NOMO-1 treated with DMSO at 0.1 percent for 48 hours (cell line): ENCODE measurements at regions not wholly inside any gene's neighbourhood (a gene's known extent, or its start where the extent isn't known, plus 50 kb on each side); places are given as distances from the start of the nearest gene placed in this dataset.

ENCODE experiments used
- DNase-seq: peaks from one replicate; lab custom pipeline; 2025; ENCODE audit not compliant: unreplicated experiment; lab: John Stamatoyannopoulos, UW

DNA sequence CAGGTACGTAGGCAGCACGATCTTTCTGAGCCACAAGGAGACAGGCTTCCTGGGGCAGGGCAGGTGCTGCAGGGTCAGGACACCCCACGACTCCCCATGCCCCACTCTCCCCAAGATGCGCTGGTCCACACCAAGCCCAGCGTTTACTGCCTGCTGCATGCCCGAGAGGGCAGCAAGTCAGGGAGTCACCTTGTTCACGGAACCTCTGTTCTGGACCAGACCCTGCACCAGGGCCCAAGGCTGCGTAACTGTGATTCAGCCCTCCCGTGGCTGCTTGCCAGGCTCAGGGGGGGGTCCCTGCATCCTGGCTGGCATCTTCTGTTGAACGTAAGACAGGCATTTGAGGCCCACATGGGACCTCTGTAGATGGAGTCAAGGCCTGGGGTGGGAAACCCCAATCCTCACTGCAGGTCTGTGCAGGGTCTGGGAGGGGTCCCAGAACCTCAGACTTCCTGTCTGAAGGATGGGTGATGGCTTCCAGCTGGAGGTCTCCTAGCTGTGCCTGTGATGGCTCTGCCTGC, 228.6 kb upstream of the RTL1 start:
- DNase-seq = no peak

DNA sequence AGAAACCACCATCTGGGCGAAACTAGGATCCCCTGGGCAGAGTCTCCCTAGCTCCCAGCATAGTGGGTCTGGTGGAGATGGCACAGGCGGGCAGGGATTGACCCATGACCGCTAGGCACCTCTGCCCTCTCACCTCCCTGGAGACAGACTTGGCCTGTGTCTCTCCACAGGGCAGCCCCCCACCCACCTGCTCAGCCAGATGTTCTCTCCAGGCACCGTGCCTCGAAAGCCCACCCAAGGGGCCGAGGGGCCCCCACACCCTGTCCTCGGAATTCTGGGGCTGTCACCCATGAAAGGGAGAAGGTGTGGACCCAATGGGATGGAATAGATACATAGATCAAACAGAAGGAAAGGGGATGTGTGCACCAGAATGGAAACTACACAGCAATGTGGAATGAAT, 229.1 kb upstream of the RTL1 start:
- no peak for DNase-seq

DNA sequence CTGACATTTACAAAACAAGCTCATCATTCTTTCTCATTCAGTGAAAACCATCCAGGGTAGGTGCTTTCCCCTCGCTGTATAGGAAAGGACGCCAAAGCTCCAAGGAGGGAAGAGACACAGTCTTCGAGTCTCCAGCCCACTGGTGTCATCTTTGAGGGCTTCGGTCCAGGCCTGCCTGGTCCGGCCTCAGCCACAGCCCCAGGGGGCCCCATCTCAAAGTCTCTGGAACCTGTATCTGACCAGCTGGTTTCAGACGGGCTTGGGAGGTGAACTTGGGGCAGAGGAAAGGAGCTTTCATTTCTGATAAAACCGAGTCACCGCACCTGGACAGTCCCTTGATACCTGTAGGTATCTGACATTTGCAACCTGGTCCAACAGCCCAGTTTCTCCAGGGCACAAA, 229.5 kb upstream of the RTL1 start:
- DNase-seq = no peak

DNA sequence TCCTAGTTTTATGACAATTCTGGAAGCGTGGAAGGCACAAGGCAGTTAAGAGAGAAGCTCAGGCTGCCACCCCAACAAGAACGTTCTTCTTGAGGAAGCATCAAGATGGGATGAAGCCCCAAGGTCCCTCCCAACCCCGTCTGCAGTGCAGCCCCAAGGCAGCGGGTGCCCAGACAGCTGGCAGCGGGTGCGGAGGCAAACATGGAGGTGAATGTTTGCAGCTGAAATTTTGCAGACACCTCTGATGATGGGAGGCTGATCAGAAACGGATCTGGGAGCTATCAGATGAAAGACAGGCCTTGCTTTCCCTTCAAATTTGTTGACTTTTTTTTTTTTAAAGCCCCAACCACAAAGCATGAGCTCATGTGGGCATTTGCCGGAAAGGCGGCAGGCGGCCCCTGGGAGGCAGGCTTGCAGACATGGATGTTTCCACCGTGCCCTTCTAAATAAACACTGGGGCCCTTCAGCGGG, 230.7 kb upstream of the RTL1 start:
- no peak for DNase-seq

DNA sequence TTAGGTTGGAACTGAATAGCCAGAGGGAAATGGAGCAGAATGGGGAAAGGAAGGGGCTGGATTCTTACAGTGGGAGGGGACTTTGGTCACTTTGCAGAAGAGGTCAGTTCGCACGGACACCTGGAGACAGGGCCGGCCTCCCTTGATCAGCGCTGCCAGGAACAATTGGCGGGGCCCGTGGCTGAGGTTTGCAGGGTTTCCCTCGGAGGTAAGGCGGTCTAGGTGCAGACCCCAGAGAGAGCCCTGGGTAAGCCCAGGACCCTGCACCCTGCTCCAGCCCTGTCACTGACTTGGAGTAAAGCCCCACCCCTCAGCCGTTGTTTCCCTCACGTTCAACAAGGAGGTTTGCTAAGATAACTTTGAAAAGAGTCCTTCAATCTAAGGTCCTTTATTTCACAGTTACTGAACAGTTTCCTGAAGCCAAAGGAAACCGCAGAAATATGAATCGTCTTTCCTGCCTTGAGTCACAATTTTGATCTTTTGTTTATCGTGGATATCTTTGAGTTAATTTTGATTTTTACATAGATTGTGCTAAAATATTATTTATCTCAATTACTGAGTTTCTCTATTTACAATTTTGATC, 231.4 kb upstream of the RTL1 start:
- DNase-seq = no peak

DNA sequence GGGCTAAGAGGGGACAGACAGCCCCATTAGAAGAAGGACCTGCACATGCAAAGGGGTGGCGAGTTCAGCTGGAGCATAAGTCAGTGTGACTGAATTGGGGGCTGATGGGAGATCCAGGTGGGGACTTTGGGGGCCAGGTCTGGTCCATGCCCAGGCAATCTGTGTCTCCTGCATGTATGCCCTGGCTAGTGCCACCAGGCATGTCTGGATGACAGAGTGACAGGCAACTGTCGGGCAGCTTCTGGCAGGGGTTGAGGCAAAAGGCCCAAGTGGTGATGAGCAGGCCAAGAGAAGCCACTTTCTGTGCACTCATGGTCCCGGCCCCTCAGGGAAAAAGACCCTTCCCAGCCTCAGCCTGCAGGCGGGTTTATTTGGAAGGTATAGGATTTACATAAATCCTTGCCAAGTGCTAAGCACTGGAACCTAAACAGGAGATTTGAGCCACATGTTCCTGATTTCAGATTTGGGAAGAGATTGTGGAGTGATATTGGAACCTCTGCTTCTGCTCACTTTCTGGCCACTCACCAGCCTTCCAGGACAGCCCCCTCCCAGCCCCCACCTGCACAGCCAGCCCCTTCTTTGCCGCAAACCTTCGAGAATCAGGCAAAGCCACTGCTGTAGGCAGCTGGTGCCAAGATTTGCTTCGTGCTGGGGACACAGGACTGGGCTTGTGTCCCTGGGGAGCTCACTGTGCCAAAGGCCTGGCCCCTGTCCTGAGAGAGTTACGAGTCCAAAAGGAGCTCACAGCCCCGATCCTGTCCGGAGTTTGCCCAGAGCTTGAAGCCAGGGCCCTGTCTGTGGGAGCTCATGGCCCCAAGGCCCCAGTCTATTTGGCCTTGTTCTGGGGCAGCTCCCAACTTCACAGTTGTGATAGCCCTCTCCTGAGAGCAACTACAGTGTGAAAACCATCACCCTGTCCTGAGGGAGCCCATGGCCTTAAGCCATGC, 232.5 kb upstream of the RTL1 start:
- DNase-seq = no peak

DNA sequence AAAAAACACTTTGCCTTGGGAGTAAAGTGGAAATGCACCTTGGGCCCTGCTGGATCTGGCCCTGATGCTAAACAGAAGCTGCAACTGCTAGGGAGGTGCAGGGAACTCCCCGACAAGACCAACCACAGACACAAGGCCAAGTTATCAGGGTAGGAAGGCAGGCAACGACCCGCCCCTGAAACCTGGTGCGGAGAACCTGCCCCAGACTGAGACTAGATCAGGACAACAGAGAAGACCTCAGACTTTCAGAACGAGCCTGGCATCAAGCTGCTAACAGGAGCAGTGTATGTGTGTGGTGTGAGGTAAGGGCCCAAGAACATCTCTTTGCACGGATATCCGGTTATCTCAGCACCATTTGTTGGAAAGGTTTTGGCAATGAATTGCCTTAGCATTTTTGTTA, 233.7 kb upstream of the RTL1 start:
- no peak for DNase-seq

DNA sequence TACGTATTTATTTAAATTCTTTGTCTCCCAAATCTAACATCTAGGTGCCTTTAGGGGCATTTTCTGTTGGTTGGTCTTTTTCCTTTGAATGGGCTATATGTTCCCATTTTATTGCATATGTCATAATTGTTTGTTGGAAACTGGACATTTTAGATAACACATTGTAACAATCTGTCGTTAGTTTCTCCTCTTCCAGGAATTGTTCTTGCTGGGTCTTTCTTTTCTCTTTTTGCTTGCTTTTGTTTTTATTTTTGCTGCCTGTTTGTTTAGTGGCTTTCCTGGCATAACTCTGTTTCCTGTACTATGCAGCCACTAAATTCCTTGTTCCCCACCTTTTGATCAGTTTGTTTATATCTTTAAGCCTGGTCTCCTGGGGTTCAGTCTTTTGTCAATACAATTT, 244.3 kb upstream of the RTL1 start:
- no peak for DNase-seq

DNA sequence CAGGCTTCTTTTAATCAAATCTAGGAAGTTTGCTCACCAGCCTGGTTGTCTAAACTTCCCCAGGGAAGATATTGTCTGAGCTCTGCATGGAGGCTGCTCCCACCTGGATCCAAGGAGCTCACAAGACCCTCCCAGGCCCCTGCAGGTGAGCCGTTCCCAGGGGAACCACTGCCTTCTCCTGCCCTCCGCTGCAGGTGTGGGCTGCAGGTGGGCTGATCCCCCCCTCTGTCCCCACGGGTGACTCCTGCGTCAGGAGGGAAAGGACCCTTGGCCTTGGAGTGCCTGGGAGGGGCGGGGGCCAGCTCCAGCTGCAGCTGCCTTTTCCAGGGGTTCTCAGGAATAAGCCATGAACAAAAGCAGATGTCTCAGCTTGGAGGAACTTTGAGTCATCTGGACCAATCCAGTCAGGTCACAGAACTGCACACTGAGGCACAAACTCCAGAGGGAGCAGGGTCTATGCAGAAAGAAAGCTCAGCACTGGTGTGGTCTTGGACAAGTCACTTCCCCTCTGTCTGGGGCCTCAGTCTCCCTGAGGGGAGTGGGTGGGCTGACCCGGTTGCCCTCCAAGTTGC, 246.6 kb upstream of the RTL1 start:
- no peak for DNase-seq

DNA sequence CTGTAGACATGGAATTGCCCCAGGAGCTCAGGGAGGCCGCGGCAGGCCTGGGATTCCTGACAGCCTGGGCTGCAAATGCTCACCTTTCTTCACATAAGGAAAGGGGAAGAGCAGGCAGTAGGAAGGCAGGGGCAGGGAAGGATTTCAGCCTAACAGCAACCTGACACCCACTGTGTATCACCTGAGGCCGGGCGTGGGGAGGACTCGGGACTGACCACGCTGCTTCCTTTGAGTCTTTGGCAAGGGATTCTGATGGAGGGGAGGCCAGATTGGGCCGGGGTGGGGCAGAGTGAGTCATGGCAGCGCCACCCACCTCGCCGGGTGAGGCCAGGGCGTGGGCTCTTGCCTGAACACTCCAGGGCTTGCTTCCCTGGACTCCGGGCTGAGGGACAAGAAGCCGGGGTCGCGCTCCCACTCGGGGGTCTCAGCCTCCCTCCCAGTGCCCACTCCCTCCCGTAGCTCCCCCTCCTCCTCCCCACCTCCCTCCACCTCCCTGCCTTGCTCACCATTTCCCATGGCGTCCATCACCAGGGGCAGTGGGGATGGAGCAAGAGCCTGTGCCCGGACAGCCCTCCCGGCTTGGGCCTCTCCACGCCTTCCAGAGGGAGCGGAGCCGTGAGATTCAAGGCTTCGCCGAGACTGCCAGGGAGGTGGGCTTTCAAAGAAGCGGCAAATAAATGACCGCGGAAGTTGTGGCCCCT, 247.9 kb upstream of the RTL1 start:
- no peak for DNase-seq

DNA sequence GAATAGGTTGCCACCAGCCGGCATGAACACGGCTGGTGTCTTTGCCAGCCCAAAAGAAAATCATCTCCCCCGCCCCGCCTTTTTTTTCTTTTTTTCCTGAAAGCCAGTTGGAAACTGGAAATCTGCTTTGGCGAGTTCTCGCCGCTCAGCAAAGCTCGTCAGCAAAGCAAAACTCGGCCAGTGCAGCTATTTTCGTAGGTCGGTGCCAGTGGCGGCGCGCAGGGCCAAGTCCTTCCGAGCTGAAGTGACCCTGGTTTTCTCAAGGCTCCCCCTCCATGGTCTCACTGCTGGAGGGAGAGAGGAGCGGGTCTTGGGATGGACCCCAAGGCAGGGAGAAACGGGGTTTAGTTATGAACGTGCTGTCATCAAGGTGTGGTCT, 248.4 kb upstream of the RTL1 start:
- DNase-seq = no peak

DNA sequence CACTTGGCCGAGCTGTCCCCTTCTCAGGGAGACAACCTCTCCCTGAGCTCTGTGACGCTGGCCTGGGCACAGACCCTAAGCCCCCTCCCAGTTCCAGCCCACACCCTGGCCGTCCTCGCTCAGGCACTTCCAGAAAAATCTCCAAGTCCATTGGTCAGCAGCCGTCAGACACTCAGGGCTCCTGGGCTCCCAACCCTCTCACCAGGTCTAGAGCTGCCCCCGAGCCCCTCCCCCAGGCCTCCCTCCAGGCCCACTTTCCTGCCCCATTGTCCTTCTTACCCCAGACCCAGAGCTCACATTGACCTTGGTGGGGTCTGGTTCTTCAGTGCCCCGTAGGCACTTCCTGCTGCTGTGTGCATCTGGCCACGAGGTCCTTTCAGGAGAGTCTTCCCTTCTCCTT, 249.3 kb upstream of the RTL1 start:
- DNase-seq = no peak

DNA sequence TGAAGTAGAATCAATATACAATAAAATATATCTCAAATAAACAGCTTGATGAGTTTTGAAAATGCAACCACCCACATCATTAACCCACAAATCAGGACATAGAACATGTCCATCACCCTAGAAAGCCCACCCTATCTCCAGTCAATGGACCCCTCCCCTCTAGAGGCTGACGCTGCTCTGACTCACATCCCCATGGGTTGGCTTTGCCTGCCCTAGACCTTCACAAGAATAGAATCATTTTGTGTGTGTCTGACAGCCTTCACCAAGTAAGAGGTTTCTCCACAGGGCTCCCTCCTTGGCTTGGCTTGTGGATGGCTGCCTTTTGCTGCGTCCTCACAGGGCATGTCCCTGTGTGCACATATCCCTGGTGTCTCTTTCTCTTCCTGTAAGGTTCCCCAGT, 250.2 kb upstream of the RTL1 start:
- no peak for DNase-seq

DNA sequence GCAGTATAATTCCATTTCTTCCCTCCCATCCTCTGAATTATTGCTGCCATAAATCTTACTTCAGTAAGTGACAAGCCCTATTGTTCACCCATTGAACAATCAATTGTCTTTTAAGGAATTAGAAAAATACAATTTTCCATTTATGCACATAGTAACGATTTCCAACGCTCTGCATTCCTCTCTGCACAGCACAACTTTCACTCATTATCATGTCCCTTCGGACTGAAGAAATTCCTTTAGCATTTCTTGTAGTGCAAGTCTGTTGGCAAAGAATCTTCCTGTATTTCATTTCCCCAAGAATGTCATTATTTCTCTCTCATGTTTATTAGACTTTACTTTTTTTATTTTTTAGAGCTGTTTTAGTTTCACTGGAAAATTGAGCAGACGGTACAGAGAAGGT, 252.1 kb upstream of the RTL1 start:
- DNase-seq = no peak

DNA sequence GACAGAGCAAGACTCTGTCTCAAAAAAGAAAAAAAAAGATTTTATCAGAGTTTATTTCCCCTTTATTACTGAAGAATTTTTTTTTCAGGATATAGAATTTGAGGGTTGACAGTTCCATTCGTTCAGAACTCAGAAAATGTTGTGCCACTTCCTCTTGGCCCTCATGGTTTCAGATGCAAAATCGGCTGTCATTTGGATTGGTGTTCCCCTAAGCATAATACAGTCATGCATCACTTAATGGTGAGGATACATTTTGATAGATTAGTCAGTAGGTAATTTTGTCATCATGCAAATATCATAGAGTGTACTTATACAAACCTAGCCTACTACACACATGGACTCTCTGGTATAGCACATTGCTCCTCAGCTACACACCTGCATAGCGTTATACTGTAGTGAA, 263.9 kb upstream of the RTL1 start:
- DNase-seq = no peak

DNA sequence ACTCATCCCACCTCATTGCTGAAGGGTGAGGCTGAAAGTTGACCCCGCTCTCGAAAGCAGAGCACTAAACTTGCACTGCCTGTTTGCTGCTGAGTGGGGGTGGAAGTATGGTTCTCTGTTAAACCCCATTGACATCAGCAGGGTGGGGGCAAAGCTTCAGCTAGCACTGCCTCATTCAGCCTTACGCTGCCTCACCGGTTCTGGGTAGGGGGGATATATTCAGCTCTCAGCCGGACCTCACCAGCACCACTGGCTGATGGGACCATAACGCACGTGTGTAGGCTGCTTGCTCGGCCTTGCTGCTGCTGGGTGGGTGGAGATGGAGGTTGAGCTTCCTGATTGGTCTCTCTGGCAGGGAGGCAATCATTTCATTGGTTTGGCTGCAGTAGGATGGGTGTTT, 265.7 kb upstream of the RTL1 start:
- no peak for DNase-seq

DNA sequence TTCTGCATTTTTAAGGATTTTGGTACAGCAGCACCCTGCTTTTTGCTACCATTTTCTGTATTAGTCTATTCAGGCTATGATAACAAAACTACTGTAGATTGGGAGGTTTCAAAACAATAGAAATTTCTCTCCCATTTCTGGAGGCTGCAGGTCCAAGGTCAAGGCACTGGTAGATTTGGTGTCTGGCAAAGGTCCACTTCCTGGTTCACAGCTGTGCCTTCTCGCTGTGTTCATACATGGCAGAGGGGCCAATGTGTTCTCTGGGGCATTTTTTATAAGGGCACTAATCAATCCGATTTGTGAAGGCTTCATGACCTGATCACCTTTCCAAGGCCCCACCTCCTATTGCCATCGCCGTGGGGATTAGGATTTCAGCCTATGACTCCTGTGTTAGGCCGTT, 268.1 kb upstream of the RTL1 start:
- no peak for DNase-seq

DNA sequence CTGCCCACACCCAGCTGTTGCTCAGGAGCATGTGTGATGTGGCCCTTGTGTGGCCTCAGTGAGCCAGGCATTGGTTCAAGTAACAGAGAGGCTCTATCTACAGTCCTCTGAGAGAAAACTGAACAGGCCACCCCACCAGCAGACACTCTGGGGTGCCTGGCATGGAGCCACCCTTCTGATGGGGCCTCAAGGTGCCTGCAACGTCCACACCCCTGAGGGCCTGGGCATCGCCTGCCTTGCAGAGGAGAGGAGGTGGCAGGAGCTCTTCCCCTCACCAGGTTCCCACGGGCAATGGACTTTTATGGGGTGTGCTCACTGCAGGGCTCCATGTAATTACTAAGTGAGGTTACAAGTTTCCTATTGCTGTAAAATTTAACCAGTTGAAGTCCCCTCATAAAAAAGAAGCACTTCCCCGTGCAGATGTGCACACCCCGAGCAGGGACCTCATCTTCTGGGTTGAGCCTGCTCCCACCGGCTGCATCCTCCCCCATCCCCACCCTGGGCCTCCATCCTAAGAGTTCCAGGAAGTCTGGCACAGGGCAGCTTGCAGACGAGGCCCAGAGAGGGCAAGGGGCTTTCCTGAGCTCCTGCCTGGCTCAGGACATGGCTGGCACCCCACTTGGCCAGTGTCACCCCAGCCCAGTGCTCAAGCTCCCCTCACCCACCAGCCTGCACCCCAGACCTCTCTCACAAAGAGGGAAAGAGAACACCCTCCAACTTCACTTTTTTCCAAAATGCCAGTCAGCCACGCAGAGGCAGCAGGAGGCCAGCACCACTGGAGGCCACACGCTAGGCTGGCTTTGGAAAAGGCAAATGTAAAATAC, 270.4 kb upstream of the RTL1 start:
- no peak for DNase-seq

DNA sequence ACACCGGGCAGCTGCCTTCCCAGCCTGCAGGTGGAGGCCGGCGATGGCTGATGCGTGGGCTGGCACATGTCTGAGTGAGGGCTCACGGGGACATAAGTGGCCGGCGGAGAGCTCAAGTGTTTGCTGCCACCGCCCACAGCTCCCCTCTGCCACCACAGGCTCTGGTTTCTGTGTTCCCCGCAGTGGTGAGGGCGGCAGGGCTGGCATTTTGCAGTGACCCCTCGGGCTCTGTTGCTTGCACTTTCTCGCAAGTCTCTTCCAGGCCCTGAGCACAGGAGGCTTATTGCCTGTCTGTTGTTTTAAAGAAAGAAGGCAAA, 271.0 kb upstream of the RTL1 start:
- no peak for DNase-seq

DNA sequence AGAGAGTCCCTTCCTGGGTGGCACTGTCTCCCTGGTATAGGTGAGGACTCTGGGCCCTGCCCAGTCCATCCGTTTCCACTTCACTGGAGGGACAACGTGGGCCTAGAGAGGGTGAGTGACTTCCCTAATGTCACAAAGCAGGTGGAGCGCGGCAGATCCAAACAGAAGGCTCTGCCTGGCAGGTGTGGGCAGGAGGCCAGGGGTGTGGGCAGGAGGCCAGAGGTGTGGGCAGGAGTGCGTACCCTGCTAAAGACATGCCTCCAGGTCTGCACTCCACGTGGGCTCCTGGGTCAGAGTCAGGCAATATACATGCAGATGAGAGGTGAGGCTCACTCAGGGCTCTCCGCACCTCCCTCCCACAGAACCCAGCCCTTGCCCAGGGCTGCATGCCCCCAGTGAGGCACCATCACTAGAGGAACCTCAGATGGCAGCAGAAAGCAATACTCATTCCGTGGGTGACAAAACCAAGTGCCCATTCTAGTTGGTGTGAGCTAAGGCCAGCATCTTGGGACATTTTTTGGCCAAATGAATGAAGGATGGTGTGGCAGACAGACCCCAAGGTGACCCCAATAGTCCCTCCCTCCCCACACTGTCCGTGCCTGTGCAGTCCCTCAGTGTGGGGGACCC, 271.6 kb upstream of the RTL1 start:
- no peak for DNase-seq
